Heart left ventricle (tissue), 13 donors: ENCODE measurements at regions not wholly inside any gene's neighbourhood (a gene's known extent, or its start where the extent isn't known, plus 50 kb on each side); places are given as distances from the start of the nearest gene placed in this dataset.

Source experiments
- CTCF ChIP-seq, 12 donors: fragments of 200-600 bp; sonication (generic) in 4 of 12; IDR thresholded peaks; one replicate each; pipeline versions ENCODE4 v1.5.0 to v1.8.0; 2018 to 2022; ENCODE audit warnings: antibody characterized with exemption in 12 of 12, mild to moderate bottlenecking in 5 of 12
- POLR2A ChIP-seq, 2 donors: fragments of 450-650 bp; IDR thresholded peaks; one replicate each; pipeline ENCODE4 v1.6.1; 2017; ENCODE audit warnings: antibody characterized with exemption in 2 of 2, mild to moderate bottlenecking in 2 of 2, moderate library complexity in 2 of 2
- donor health status: ischemic (EF 13 %, LVEDD 7.1; RV severe dilation, severe dysfunction).
- donor health status: DM: no; HTN: yes; CAD: no.
- donor health status: DM: no; HTN: no; CAD: no.
- donor health status: ischemic (EF 25% LVEDD 6.9; RV normal size, moderate dysfunction).
- donor health status: ischemic (EF 25% LVEDD 5.7; RV mildly dilated, moderate dysfunction).
- donor health status: ischemic (EF 35%, LVEDD 5.7; RV mildly dilated, moderate dysfunction).
- donor health status: nonischemic (EF 11% LVEDD 7.7; RV severe dilation, severe dysfunction).
- donor health status: DM: yes; HTN: yes; CAD: no.
- donor health status: PGD.
- donor health status: ischemic (EF 29% LVEDD 5.4; RV normal size, mild dysfunction).
- donor health status: nonischemic (EF 23%, LVEDD 6.1; RV moderate dilation, normal function).

GRCh38 chr13:73532582-73532981, 473.8 kb downstream of the KLF5 start:
- TF ChIP-seq CTCF (IDR thresholded peaks at IDR 0.05) (no peak), POLR2A (IDR thresholded peaks at IDR 0.05) (no peak)
